Psoas muscle (tissue), 7 donors: ENCODE measurements at regions not wholly inside any gene's neighbourhood (a gene's known extent, or its start where the extent isn't known, plus 50 kb on each side); places are given as distances from the start of the nearest gene placed in this dataset.

Experiments
- ATAC-seq, 4 donors: fragments of 200-7000 bp; cut with Tn5 transposase; one replicate each; pipeline ENCODE4 v1.9.1; 2020; ENCODE audit warnings: moderate library complexity in 3 of 4, mild to moderate bottlenecking in 2 of 4
- DNase-seq, 2 donors: peaks; one replicate each; pipeline ENCODE4 v3.0.0-alpha.2; 2020
- H3K27ac ChIP-seq: fragments of 200-600 bp; one replicate; pipeline ENCODE4 v1.8.0; 2022
- H3K27me3 ChIP-seq, 3 donors: fragments of 200-600 bp in 1 of 3; one replicate each; pipeline versions ENCODE4 v1.6.1 to v1.8.0; 2013 to 2022; ENCODE audit warnings: low read length in 2 of 3, mild to moderate bottlenecking in 2 of 3, moderate library complexity in 1 of 3; ENCODE audit not compliant: insufficient read depth in 3 of 3
- H3K36me3 ChIP-seq, 2 donors: fragments of 200-600 bp in 1 of 2; one replicate each; pipeline versions ENCODE4 v1.6.1 to v1.8.0; 2013 to 2022; ENCODE audit warnings: low read depth in 1 of 2, mild to moderate bottlenecking in 1 of 2, moderate library complexity in 1 of 2; ENCODE audit not compliant: insufficient read depth in 1 of 2
- H3K4me1 ChIP-seq: fragments of 200-600 bp; one replicate; pipeline ENCODE4 v1.8.0; 2022
- H3K4me3 ChIP-seq: fragments of 200-600 bp; one replicate; pipeline ENCODE4 v1.8.0; 2022; ENCODE audit warnings: mild to moderate bottlenecking
- H3K9me3 ChIP-seq: fragments of 200-600 bp; one replicate; pipeline ENCODE4 v1.8.0; 2022
- WGBS, 3 donors: extraction: QIAGEN DNeasy Blood & Tissue Kit; methylation state at CpG; one replicate each; pipeline versions ENCODE4 v1.1.6 to v1.1.7; 2013; 5-methylcytosine and 5-hydroxymethylcytosine counted together
- intact Hi-C, 2 donors: fragments of 100-400 bp; cut with DNase I; formaldehyde crosslinking; loops; one replicate each; pipeline versions ENCODE4 v1.11.0 to v1.14.2; 2022
- TF ChIP-seq, protein P1 (sequence below): fragments of 200-600 bp; IDR thresholded peaks from one replicate; pipeline ENCODE4 v1.8.0; 2022; ENCODE audit warnings: antibody characterized with exemption
- donor health status: healthy with polysubstance abuse.
- donor health status: DM: no; HTN: no; CAD: no; lungs with moderate emphysema.
- donor health status: Bipolar disorder and iron deficiency.
- donor health status: healthy.
- donor health status: DM: yes; HTN: yes; CAD: no.
- donor health status: DM: no; HTN: no; CAD: no.
- donor health status: DM: yes; HTN: yes; CAD: no.

DNA sequence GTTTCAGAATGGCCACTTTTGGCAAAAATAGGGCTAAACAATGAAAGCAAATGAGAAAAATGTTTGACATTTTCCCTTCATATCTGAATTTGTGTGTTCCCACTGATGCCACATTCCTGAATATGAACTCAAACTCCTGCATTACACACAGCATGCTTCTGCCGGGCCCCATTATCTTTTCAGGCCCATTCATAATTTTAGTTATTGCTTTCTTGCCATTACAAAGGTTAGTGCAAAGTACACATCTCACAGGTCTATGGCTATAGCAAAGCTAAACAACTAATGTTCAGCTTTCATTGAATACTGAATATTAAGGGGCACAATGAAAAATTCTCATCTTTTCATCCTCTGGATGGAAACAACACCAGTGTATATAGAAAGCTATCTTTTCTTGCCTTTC is 568.9 kb upstream of the ZNF608 start:
- intact Hi-C loops, result no loop called here
- TF ChIP-seq, protein P1, sequence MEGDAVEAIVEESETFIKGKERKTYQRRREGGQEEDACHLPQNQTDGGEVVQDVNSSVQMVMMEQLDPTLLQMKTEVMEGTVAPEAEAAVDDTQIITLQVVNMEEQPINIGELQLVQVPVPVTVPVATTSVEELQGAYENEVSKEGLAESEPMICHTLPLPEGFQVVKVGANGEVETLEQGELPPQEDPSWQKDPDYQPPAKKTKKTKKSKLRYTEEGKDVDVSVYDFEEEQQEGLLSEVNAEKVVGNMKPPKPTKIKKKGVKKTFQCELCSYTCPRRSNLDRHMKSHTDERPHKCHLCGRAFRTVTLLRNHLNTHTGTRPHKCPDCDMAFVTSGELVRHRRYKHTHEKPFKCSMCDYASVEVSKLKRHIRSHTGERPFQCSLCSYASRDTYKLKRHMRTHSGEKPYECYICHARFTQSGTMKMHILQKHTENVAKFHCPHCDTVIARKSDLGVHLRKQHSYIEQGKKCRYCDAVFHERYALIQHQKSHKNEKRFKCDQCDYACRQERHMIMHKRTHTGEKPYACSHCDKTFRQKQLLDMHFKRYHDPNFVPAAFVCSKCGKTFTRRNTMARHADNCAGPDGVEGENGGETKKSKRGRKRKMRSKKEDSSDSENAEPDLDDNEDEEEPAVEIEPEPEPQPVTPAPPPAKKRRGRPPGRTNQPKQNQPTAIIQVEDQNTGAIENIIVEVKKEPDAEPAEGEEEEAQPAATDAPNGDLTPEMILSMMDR, result no peak
- Histone ChIP-seq H3K4me3 (no peak overlapping the region), H3K27me3 (no peaks in the 10 kb centered on the region), H3K27ac (no peak overlapping the region), H3K4me1 (no peaks in the 10 kb centered on the region), H3K9me3 (no peaks in the 10 kb centered on the region), H3K36me3 (no peaks in the 10 kb centered on the region)
- 86 to 97% (median 91%) methylated on average over 1 of the region's 1 CpG for WGBS, 3 donors
- DNase-seq (no peak), ATAC-seq (no peak)

DNA sequence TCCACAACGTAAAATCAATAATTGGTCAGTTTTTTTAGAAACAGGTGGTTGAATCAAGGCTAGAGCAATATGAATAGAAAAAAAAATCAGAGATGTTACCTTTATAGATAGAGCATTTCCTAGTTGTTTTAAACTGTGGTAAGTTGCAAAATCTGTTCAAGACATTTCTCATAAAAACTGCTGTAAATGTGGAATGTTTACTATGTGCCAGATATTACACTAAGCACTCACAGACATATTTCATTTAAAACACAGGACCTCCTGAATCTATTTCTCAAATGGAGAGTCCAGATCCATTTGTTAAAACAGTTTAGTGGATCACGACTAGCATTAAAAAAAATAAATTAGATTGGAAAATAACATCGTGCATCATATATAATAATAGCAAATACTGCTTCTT is 570.0 kb upstream of the ZNF608 start:
- no peaks in the 10 kb centered on the region for H3K4me1 ChIP-seq
- DNase-seq (no peak), ATAC-seq (no peak)
- 68 to 90% (median 88%) methylated on average over 3 of the region's 3 CpGs for WGBS, 3 donors
- no peaks in the 10 kb centered on the region for H3K27me3 ChIP-seq
- TF ChIP-seq, protein P1, result no peak
- H3K27ac ChIP-seq, result no peak overlapping the region
- H3K4me3 ChIP-seq, result no peak overlapping the region
- H3K9me3 ChIP-seq, result no peaks in the 10 kb centered on the region
- no peaks in the 10 kb centered on the region for H3K36me3 ChIP-seq
- intact Hi-C loops, result no loop called here

DNA sequence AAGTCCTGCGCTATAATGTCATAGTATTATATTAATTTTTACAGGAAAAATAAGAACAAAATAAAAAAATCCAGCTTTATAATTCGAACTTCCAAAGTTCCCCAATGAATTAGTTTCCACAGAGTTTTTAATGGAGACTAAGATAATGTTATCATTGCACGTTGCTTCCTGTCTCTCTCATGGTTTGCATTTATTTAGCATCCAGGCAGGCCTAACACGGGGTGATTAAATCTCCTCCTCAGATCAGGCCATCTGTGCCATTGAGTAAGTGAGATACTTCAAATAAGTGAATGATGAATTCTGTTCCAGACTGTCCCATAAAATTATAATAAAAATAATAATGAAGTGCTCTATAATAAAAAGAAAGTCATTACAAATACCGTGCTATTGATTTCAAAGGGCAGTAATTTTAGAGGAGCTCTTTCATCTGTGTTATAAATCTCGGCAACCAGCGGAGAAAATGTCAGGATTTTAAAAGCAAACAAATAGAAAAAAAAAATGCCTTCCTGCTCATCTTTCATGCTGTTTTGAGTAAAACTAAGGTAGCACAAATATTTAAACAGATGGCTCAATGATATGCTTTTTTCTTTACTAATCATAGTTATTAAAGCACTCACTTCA is 570.6 kb upstream of the ZNF608 start:
- no peak overlapping the region for H3K27ac ChIP-seq
- intact Hi-C loops, result no loop called here
- H3K9me3 ChIP-seq, result no peaks in the 10 kb centered on the region
- 58 to 77% (median 59%) methylated on average over 7 of the region's 7 CpGs for WGBS, 3 donors
- H3K4me3 ChIP-seq, result no peak overlapping the region
- TF ChIP-seq, protein P1, result no peak
- H3K4me1 ChIP-seq, result no peaks in the 10 kb centered on the region
- no peaks in the 10 kb centered on the region for H3K27me3 ChIP-seq
- ATAC-seq (no peak), DNase-seq (no peak)
- H3K36me3 ChIP-seq, result no peaks in the 10 kb centered on the region

DNA sequence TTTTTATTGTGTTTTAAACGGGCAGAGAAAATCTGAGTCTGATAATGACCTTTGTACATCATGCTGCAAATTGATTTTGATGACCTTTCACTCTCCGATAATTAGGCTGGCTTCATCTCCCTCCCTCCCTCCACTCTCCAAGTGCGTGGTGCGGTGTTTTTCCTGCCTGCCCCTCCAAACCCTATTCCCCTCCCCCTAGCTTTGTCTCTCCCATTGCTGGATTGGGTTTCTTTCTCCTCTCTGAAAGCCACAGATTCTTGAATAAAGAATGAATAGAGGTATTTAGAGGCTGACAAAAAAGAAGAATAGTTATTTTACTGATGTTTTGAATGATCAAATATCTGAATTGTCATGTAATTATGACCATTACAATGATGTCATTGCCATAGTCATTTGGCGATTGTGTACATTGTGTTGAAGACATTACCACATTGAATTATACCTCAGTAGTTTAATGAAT is 571.1 kb upstream of the ZNF608 start:
- intact Hi-C loops, result no loop called here
- Histone ChIP-seq H3K27ac (no peak overlapping the region), H3K4me3 (no peak overlapping the region), H3K9me3 (no peaks in the 10 kb centered on the region), H3K36me3 (no peaks in the 10 kb centered on the region), H3K27me3 (no peaks in the 10 kb centered on the region), H3K4me1 (no peaks in the 10 kb centered on the region)
- DNase-seq, result no peak
- no peak for ATAC-seq
- WGBS, 3 donors, result 53 to 70% (median 53%) methylated on average over 5 of the region's 5 CpGs
- TF ChIP-seq, protein P1, result no peak

DNA sequence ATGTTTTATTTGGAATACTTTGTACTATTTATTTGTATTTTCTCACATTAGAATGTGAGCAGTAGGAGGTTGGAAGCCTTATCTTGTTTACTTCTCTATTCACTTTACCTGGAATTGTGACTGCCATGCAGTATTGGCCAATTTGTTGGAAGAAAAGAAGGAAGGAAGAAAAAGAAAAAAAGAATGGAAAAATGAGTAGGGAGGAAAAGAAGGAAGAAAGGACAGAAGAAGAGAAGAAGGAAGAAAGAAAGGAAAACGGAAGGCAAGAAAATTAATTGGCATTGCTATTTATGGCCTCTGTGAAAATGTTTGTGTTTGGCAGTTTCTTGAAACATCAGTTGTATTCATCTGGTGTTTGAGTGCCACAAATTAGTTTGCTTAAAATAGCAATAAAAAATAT is 575.2 kb upstream of the ZNF608 start:
- no peaks in the 10 kb centered on the region for H3K36me3 ChIP-seq
- no peak overlapping the region for H3K4me3 ChIP-seq
- TF ChIP-seq, protein P1, result no peak
- DNase-seq (no peak), ATAC-seq (no peak)
- intact Hi-C loops, result no loop called here
- no peak overlapping the region for H3K27ac ChIP-seq
- no peaks in the 10 kb centered on the region for H3K9me3 ChIP-seq
- WGBS, 3 donors, result 73 to 84% (median 83%) methylated on average over 1 of the region's 1 CpG
- H3K27me3 ChIP-seq, result no peaks in the 10 kb centered on the region
- H3K4me1 ChIP-seq, result no peaks in the 10 kb centered on the region
